WI38 (cell line): ENCODE measurements at regions not wholly inside any gene's neighbourhood (a gene's known extent, or its start where the extent isn't known, plus 50 kb on each side); places are given as distances from the start of the nearest gene placed in this dataset.

Experiments used
- H3K4me3 ChIP-seq: 2 replicates; pipeline ENCODE4 v1.5.1; 2011; ENCODE audit warnings: low read depth, mild to moderate bottlenecking, control low read depth, low read length
- CTCF ChIP-seq: IDR thresholded peaks from 2 replicates; pipeline ENCODE4 v1.5.1; 2012; ENCODE audit warnings: low read depth, mild to moderate bottlenecking, control low read depth, low read length

- no peak for TF ChIP-seq CTCF
- H3K4me3 ChIP-seq = no peak overlapping the region
Observed at GRCh38 chr20:41668057-41668749, 50.0 kb upstream of the CHD6 start.
